HG03025 (cell line): ENCODE measurements at regions not wholly inside any gene's neighbourhood (a gene's known extent, or its start where the extent isn't known, plus 50 kb on each side); places are given as distances from the start of the nearest gene placed in this dataset.

Experiments used
- ATAC-seq: cut with Tn5 transposase; IDR thresholded peaks from one replicate; pipeline ENCODE4 v1.9.1; 2021; ENCODE audit warnings: mild to moderate bottlenecking, moderate library complexity; ENCODE audit not compliant: unreplicated experiment, low FRiP score

- no peak for ATAC-seq
These were observed 62.9 kb upstream of the ELK3 start for GRCh38 chr12:96131230-96131788.

GRCh38 chr12:96132819-96133218 lies 61.4 kb upstream of the ELK3 start:
- no peak for ATAC-seq

GRCh38 chr12:96134200-96134599 lies 60.0 kb upstream of the ELK3 start:
- no peak for ATAC-seq

- no peak for ATAC-seq
These were observed 58.0 kb upstream of the ELK3 start for GRCh38 chr12:96136161-96136560.

GRCh38 chr12:96136725-96137378 lies 57.3 kb upstream of the ELK3 start:
- ATAC-seq = no peak

- no peak for ATAC-seq
These were observed 54.0 kb upstream of the ELK3 start for GRCh38 chr12:96140174-96140573.

- ATAC-seq = no peak
These were observed 52.8 kb upstream of the ELK3 start for GRCh38 chr12:96141216-96141912.

- ATAC-seq = no peak
These were observed 50.8 kb upstream of the ELK3 start for GRCh38 chr12:96143392-96143791.

- no peak for ATAC-seq
These were observed 50.2 kb upstream of the ELK3 start for GRCh38 chr12:96143827-96144565.
